GM19467 (cell line): ENCODE measurements at regions not wholly inside any gene's neighbourhood (a gene's known extent, or its start where the extent isn't known, plus 50 kb on each side); places are given as distances from the start of the nearest gene placed in this dataset.

Experiments
- ATAC-seq: cut with Tn5 transposase; IDR thresholded peaks from one replicate; pipeline ENCODE4 v1.9.1; 2021; ENCODE audit warnings: mild to moderate bottlenecking, moderate library complexity; ENCODE audit not compliant: unreplicated experiment

DNA sequence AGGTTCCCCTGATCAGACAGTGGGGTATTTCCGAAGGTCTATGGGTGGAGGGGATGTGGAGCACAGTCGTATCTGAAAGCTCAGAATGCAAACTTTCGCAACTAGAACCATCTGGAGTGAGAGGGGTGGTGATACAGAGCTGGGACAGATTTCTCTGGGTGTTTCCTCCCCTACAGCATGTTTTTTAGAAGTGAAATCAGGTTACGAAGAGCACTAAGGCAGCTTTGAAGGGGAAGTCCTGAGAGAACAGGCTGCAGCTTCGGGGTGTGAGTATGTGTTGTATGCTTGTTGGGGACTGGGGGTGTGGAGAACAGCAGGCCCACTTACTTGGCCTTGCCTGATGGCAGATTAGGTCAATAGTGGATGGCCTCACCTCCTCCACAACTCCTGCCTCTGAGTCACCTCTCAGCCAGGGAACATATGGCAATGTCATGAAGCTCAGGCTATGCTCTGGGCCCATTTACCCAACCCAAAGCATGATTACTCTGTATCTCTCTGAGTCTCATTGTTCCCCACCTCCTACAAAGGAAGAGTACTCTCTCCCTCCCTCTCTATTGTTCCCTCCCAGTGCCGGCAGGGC lies 107.2 kb upstream of the RASGRP1 start:
- ATAC-seq, result peak; percentile 55

DNA sequence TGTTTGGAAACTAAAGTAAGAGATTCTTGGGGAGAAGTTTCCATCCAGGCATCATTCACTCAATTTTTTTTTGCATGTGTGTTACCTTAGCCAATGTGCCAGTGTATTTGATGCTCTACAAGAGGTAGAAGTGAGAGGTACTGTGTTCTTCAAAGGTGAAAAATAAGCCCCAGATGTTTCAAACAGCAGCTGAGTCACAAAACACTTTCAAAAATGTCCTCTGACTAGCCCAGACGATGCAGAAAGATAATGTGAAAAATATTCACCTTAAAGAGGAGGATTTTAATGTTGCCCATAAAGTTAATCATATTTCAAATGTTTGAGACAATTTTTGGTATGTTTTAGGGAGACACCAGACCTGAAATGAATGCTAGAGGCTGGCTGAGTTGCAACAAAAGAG lies 107.7 kb upstream of the RASGRP1 start:
- no peak for ATAC-seq

DNA sequence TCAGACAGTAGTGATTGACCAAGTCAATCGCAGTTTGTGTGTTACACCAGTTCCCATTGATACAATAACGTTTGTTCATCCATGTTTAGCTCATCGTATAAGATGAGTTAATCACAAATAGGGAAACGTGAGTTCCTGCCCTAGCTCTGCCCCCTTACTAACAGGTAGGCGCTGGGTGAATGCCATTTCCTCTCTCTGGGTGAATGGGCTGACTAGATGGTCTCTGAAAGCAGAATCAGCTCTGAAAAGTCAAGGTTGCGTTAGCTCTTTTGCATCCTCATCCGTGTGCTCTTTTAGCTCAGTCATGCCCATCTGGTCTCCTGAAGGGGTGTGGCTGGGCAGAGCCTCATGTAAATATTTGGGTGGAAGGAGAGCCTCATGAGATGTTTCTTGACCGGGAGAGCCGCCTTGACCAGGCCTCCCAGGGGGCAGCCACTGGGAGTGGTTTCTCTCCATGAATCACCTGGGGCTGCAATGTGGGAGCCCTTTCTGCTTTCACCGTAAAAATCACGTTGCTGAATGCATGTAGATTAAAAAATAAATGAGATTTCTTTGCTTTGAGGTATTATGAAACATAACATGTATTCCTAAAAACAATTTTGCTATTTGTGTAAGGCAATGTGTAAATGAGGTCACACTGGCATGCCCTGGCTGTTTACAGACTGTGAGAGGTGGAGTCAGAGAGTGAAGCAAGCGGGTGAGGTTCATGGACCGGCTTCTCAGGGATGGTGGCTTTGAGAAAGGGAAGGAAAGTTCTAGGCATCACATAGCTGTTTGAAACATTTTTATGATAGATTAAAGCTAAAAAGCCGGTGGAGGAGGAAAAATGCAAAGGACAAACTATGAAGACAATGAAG lies 108.4 kb upstream of the RASGRP1 start:
- peak; percentile 40 for ATAC-seq

- no peak for ATAC-seq
Measured at GRCh38 chr15:38674448-38674847, 109.8 kb upstream of the RASGRP1 start.

DNA sequence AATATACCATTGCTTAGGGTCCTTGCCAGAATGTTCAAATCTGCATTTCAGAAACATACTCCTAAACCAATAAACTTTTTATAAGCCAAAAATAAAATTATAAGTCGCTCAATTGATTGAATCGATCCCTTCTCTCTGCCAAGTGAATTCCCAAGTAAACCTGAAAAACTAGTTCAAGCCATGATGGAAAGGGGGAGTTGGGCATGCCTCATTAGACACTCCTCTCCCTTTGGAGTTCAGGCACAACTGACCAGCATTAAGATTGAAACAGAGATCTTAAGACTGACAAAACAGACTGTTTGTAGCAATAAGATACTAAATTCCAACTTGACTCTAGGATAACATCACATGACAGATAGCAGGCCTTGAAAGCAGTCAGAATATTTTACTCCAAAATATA lies 113.7 kb upstream of the RASGRP1 start:
- ATAC-seq, result no peak

DNA sequence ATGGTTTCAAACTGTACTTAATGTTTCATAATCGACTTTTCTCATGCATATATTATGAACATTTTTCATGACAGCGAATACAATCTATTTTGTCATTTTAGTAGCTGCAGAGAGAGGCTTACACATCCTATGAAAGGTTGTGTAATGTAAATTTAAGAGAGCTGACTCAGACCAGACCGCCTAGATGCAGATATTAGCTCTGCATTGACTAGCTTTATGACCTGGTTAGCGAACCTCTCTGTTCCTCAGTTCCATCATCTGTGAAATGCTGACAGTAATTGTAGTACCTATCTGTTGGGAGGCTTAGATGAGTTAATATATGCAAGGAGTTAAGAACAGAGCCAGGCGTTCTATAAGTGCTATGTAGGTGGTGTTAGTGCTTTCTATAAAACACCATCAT lies 116.2 kb upstream of the RASGRP1 start:
- no peak for ATAC-seq

DNA sequence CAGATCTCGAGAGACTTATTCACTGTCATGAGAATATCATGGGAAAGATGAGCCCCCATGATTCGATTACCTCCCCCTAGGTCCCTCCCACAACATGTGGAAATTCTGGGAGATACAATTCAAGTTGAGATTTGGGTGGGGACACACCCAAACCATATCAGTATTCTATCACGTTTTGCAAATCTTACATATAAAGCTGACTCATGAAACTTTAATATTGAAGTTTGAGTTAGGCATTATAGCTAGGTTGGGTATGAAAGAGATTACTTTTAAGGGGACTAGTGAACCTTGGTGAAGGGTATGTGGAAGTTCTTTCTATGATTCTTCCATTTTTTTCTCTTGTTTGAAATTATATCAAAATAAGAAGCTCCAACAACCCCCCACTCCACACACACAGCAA lies 117.7 kb upstream of the RASGRP1 start:
- ATAC-seq, result no peak

GRCh38 chr15:38682861-38683260 lies 118.2 kb upstream of the RASGRP1 start:
- ATAC-seq, result no peak

GRCh38 chr15:38683382-38684242 lies 119.0 kb upstream of the RASGRP1 start:
- peak; percentile 74 for ATAC-seq

- no peak for ATAC-seq
Measured at GRCh38 chr15:38684440-38685010, 119.9 kb upstream of the RASGRP1 start.

- ATAC-seq, result no peak
Measured at GRCh38 chr15:38685686-38686339, 121.2 kb upstream of the RASGRP1 start.

GRCh38 chr15:38687340-38687739 lies 122.7 kb upstream of the RASGRP1 start:
- ATAC-seq, result no peak

DNA sequence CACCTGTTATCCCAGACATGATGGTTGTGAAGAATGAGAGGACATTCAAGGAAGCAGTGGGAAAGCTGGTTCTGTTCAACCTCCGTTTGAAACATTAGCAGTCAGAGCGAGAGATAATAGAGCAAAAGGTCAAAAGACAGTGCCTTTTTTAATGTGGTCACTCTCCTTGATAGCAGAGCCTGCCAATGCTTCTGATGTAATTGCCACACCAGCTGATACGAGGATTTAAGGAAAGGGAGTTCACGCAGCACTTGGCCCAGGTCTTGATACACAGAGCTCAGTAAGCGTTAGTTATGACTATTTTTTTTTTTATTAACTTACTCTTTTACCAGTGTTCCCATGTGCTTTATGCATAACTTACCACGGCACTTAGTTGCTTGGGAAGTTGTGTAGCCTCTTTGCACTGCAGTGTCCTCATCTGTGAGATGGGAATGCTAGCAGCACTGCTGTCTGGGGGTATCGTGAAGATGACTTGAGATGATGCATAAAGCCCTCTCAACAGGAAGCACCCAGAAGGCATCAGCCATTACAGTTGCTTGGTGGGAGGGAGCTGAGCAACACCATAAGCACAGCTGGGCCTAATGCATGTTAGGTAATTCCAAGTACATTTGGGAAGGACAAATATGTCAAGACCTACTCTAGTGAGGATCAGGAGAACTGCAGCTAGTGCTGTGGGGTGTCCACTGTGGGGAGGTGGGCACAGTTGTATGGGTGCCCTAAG lies 123.3 kb upstream of the RASGRP1 start:
- no peak for ATAC-seq

DNA sequence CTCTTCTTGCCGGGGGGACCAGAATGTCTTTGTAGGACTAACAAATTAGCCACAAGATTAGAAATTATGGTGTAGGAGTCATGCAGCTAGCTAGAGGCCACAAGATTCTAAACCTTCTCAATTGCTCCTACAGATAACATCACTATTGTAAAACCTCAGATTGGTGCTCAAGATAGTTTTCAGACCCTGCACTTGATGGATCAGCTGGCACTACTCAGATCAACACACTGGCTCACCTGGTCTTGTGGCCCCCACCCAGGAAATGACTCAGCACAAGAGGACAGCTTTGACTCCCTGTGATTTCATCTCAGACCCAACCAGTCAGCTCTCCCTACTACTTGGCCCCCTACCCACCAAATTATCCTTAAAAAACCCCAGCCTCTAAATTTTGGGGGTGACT lies 124.1 kb upstream of the RASGRP1 start:
- no peak for ATAC-seq

DNA sequence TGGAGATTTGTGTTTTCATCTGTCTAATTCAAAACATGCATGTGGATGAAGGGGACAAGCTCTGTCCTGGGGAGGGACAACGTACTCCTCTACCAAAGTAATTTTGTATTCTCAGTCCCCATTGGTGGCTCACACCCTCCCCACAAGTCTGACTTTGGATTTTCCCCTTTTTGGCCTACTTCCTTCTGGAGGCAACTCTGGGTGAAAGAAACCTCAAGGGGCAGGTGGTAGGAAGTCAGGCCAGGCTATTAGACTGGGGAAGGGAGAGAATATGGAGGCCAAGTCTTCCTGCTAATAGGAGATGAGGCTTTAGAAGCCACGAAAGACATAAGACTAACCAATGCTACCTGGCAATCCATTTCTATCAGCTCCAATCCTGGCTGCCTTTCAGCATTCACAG lies 124.9 kb upstream of the RASGRP1 start:
- ATAC-seq, result no peak

- ATAC-seq, result no peak
Measured at GRCh38 chr15:38690216-38690615, 125.6 kb upstream of the RASGRP1 start.

DNA sequence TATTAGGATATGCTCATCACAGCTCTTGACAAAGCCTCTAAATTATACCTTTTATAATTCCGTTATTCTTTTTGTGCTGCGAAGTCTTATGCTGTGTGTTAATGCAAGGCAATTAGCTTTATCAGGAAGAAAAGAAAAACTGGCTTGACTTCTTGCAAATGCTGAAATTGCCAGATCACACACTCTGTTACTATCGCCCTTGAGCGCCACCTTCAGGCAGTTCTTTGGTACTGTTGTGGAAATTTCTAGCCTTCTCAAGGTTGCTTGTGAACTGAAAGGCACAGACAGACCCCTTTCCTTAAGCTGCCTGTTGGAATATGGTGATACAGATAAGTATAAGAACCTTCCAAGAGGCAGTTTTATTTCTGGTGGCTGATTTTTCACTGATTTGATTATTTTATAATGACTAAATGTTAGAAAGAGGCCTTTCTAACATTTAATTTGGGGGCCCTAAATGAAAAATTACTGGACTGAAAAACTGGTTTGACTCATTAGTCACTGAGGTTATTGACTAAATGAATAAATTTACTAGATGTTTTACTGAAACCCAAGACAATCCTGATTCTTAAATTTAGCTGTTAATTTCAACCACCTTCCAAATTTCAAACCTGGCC lies 126.2 kb upstream of the RASGRP1 start:
- peak; percentile 55 for ATAC-seq

DNA sequence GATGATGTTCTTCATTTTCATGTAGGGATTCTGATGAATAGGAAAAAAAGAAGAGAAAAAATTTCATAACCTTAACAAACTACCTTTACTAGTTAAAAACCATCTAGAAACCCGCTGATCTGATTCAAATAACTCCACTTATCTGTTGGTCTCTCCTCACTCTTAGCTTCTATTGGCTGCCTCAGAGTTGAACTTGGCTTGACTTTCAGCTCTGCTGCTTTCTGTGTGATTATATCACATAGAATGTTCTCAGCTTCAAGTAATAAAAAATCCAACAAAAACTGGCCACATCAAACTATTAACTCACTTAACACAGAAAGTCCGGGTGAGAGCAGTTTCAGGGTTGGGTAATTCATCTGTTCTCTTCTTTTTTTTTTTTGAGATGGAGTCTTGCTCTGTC lies 126.8 kb upstream of the RASGRP1 start:
- no peak for ATAC-seq

- ATAC-seq, result no peak
Measured at GRCh38 chr15:38691965-38692788, 127.6 kb upstream of the RASGRP1 start.
